GM19043 (cell line): ENCODE measurements at regions not wholly inside any gene's neighbourhood (a gene's known extent, or its start where the extent isn't known, plus 50 kb on each side); places are given as distances from the start of the nearest gene placed in this dataset.

Experiments
- ATAC-seq: cut with Tn5 transposase; IDR thresholded peaks from one replicate; pipeline ENCODE4 v1.9.1; 2021; ENCODE audit warnings: low read depth; ENCODE audit not compliant: unreplicated experiment

DNA sequence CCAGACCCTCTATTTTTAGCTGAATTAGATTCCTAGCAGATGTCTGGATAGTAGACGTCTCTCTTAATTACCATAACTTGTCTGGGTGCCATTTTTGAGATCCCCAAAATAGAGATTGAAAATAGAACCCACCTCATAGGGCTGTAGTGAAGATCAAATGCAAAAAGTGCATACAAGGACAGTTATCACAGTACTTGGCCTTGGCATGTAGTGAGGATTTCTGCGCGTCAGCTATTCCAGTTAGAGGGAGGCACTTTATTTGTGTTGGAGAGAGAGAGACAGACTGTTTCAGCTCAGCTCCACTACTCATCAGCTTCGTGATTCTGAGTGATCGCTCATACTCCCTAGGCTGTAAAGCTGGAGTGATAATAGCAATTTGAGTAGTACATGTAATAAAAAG is 59.6 kb upstream of the CDH13 start:
- no peak for ATAC-seq

DNA sequence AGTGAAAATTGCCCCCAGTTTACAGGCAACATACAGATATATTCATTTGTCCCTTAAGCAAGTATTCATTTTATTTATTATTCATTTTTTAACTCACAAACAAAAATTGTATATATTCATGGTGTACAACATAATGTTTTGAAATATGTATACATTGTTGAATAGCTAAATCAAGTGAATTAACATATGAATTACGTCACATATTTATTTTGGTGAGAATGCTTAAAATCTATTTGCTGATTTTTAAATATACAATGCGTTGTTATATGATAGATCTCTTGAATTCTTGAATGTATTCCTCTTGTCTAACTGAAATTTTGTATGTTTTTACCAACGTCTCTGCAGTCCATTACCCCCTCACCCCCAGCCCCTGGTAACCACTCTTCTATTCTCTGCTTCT is 63.4 kb upstream of the CDH13 start:
- no peak for ATAC-seq

DNA sequence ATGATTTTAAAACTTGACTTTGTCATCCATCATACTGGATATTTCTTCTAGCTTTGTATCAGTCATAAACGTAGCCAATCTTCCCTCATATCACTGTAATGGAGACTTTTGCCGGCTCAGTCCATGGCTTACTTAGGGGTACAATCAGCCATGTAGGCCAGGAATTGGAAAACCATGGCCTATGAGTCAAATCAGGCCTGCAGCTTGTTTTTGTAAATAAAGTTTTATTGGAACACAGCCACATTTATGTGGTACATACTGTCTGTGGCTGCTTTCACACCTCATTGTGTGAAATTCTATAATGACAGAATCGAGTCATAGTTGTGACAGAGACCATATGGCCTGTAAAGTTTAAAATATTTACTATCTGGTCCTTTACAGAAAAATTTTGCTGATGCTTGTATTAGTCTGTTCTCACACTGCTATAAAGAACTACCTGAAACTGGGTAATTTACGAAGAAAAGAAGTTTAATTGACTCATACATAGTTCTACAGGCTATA is 64.5 kb upstream of the CDH13 start:
- ATAC-seq = no peak

DNA sequence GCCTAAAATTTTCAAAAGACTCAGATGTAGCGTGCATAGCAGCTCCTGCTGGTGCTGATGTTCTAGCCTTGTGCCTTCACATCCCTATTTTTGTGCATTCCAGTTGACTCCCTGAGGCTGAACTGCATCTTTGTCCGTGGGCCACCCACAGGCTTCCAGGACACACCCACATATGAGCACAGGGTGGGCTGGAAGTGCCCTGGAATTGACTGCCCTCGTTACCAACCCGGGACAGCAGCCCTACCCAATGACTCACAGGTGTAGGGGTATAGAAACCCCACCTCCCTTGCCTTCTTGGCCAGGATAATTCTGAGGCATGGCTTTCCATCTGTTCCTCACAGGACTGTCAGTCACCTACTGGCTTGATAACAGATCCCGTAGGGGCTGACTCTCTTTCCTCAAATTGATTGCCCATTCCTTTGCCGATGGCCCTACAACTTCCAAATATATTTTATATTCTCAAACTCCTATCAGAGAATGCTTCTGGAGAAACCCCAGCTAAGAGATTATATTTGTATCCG is 65.9 kb upstream of the CDH13 start:
- no peak for ATAC-seq

DNA sequence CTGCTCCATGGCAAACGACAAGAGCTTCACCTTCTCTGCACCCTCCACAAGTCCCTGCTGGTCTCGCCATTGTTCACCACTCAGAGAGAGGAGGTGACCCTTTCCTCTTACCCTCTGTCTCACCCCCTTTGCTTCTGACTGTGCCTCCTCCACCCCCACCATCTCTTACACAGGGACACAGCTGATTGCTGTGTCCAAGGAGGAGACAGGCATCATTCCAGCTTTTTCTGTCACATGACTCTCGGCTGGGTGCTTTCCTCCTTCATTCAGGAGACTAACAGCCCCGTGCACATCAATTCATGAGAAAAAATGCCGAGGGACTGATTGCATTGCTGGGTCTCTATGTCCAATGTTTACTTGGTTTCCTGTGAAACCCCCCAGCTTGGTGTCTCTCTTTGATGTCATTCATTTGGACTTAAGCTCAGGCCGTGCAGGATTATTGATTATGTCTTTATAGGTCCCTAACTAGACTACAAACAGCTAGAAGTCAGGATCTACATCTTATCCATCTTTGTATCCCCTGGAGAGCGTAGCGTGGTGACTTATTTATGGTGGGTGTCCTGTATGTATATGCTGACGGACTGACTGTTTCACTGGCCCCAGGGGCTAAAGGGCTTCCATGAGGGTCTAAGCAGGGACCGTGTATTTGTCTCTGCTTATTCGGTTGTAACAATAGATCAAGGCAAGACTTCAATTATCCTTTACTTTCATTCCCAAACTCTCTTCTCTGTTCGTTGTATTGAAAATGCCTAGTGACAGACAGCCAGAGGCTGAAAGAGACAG is 82.2 kb upstream of the CDH13 start:
- ATAC-seq = no peak

DNA sequence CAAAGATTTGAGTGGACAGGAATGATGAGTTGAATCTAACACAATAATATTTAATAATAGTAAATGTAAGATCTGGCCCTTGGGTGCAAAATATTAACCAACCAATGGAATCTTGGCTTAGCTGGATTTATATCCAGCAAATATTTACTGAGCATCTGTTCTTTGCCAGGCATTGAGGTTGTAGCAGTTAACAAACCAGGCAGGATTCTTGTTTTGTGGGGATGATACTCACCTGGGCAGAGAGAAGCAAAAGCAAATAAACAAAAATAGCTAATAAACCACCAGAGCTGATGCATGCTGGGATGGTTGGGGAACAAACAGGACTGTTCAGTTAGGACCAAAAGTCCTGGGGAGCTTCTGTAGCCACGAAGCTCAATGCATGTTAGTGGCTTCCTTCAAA is 84.1 kb upstream of the CDH13 start:
- ATAC-seq = no peak

DNA sequence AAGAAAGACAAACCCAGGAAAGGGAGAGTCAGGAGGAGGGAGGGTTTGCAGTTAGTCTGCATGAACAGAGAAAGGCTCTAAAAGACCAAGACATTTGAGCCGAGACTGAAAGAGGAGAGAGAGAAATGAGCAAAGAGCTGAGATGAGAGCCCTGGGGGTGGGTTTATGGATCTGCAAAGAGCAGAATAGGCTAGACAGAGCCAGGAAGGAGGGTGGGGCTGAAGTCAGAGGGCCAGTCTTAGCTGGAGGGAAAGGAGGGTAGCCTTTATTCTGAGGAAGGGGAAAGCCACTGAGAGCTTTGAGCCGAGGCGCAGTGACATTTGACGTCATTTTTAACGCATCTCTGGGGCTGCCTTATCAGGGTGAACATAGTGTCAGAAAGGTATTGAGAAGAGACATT is 85.7 kb upstream of the CDH13 start:
- no peak for ATAC-seq

DNA sequence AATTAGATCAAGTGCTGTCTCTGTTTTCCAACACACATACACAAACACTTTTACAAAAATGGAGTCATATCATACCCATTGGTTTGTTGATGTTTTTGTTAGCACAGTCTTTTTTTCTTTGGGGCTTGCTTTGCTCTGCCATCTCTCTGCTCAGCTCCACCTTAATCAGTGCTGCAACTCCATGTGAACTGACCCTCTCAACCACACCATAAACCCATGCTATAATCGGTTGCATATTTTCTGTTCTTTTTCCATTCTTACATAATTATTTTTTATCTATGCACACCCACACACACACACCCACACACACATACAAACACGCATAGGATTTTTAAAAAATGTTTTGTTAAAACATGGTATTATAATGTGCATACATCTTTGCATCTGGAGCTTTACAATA is 91.0 kb upstream of the CDH13 start:
- no peak for ATAC-seq

DNA sequence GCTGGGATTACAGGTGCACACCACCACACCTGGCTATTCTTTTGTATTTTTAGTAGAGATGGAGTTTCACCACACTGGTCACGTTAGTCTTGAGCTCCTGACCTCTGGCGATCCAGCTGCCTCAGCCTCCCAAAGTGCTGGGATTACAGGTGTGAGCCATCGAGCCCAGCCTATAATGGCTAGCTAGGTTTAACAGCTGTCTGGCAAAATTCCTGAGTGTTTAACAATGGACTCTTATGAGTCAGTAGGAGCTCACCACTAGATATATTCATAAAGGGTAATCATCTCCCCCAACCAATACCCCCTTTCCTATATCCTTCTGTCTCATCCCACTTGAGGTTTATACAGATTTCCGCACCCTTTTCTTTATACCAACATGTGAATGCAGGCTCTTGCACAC is 91.5 kb upstream of the CDH13 start:
- no peak for ATAC-seq

DNA sequence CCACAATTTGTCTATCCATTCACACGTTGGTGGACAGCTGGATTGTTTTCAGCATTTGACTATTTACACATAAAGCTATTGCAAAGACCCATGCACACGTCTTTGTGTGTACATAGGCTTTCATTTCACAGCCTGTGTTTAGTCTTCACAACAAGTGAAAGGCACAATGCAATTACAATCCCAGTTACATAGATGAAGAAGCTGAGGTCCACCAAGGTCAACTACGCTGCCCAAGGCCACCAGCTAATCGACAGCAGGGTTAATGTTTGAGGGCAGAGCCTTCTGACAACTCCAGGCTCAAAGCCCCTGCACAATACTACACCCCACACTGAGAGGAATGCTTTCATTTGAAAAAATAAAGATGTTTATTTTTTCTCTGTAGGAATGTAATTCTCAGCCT is 93.6 kb upstream of the CDH13 start:
- no peak for ATAC-seq

DNA sequence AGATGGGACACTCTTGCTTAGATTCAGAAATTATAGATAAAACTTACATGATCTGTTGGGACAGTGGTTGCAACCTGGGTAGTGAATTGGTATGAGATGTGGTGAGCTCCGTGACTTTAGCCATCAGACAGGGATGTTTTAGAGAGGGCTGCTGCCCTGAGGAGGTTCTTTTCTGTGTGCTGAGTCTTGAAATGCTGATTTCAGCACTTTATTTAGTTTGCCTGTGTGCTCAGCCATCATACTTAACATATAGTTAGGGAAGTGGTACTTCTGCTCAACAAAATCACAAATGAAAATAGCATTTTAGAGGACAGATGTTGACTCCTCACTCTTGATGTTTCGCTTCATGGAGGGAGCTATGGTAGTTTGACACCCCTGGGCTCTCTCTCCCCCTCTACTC is 95.9 kb upstream of the CDH13 start:
- ATAC-seq = no peak

DNA sequence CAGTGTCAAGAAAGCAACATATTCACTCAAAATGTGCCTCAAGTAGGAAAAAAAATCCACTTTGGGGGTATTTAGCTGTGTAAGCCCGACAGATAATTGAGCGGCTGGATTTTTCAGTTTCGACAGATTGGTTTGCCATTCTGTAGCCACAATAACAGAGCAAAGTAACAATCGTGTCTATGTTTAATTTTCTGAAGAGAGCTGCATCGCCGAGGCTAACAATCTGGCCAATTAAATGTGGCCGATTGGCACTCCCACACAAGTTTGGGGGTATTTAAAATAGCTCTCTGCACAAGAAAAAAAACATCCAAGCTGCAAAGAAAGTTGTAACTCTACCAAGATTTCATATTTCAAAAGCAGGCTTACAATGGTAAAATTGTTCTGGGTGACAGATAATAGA is 99.7 kb upstream of the CDH13 start:
- no peak for ATAC-seq

DNA sequence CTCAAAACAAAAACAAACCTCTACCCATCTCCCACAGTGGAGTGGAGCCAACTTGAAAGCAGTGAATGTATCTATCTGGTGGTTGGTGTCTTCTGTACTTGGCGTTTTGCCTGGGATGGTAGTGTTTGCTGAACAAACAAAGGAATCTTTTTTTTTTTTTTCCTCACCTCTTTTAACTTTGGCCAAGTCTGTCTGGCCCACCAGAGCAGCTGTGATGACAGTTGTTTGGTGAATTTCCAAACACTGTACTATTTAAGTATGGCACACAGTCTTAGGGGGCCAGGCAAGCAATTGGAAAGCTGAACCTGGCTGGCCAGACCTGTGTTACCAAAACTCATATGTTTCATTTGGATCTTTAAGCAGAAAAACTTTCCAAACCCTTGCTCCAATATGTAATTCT is 101.8 kb upstream of the CDH13 start:
- no peak for ATAC-seq

DNA sequence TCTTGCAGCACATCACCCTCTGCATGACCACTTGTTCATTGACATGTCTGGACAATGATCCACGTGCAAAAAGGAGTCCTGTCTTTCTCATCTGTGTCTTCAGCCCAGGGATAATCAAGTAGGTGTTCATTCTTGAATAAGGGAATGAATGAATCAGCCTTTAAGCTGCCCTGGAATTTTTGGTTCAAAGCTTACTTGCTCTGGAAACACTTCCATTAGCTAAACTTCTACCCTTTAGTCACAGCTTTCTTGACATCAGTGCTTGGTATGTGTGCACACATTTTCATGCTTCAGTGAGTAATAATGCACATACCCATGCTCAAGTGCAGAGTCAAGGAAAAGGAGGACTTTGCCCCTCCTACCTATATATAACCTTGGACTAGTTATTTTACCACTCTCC is 103.0 kb upstream of the CDH13 start:
- no peak for ATAC-seq

DNA sequence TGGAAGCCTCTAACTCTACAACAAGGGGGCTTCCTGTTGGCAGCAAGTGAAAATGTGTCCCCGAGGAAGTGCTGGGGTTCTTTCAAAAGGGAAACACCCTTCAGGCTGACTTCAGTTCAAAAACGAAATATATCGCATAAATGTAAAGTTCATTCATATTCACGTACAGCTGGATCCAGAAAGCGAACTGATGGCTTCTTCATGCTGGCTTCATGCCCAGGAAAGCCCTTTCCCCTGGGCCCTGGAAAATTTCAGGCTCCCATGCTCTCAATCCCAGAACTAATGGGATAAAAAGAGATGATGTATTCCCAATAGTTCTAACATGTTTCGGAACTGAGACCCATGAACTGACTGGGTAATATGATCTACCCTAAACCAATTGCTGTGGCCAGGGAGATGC is 104.7 kb upstream of the CDH13 start:
- ATAC-seq = no peak

DNA sequence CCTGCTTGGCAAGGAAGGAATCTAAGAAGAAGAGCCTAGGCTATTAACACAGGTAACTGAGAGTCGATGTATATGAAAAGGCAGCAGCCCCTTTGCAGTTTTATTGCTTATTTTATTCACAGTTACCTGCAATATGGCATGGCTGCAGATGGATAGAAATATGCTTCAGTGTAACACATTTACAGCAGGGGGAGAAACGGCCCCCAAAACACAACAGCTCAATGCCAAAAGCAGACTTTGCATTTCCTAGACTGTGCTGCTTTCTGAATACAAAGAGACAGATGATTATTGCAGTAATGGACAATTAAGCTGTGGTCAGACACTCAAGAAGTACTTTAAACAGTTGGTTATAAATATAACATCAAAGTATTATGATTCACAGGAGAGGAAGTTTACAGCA is 108.0 kb upstream of the CDH13 start:
- no peak for ATAC-seq

DNA sequence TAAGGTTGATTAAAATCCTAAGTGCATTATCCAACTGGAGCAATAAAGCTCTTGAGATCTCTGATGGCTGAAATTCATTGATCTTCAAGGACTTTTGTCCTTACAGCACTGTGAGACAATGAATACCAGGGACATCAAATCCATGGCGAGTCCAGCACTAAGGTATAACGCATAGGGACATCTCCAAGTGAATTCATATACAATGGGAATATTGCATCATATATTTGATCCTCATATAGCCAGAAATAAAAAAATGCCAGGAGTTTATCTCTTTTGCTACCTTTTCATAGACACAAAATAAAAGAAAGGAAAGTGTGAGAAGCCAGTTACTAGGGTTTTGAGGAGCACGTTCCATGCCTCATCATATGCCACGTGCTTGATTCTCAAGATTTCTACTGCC is 112.5 kb upstream of the CDH13 start:
- ATAC-seq = no peak

DNA sequence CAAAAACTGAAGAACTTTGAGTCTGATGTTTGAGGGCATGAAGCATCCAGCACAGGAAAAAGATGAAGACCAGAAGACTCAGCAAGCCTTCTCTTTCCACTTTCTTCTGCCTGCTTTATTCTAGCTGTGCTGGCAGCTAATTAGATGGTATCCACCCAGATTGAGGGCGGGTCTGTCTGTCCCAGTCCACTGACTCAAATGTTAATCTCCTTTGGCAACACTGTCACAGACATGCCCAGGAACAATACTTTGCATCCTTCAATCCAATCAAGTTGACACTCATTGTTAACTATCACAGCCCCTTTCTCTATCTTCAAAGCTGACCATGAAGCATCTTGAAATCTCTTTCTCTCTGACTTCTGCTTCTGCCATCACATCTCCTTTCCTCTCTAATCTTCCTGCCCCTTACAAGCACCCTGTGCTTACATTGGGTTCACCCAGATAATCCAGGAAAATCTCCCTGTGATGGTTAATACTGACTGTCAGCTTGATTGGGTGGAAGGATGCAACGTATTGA is 115.9 kb upstream of the CDH13 start:
- ATAC-seq = no peak

DNA sequence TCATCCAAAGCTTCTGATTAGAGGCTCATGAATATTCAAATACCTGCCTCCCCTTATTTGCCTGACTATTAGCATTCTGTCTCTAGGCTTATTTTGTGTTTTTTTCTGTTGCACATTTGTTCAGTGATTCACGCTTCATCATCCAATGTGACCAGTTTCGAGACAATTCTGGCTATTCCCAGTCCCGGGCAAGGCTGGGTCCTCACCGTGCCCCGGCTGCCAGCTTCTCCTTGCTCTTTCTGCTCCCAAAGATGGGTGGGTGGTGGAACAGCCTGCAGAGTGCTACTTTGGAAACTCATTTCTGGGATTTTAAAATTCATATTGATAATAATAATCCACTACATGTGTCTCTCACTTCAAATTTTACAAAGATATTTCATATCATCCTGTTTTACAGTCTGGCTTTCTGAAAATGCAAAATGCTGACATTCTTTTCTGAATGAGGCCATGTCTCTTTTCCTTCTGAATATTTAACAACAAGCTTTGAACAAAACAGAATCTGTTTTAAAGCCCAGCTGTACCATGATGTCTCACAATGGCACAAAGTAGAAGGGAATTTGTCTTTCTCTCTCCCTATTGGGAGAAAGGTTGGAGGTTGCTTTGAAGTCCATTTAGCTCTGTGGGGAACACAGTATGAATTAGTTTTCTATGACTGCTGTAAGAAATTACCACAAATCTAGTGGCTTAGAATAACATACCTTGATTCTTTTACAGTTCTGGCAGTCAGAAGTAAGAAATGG is 116.9 kb upstream of the CDH13 start:
- no peak for ATAC-seq

DNA sequence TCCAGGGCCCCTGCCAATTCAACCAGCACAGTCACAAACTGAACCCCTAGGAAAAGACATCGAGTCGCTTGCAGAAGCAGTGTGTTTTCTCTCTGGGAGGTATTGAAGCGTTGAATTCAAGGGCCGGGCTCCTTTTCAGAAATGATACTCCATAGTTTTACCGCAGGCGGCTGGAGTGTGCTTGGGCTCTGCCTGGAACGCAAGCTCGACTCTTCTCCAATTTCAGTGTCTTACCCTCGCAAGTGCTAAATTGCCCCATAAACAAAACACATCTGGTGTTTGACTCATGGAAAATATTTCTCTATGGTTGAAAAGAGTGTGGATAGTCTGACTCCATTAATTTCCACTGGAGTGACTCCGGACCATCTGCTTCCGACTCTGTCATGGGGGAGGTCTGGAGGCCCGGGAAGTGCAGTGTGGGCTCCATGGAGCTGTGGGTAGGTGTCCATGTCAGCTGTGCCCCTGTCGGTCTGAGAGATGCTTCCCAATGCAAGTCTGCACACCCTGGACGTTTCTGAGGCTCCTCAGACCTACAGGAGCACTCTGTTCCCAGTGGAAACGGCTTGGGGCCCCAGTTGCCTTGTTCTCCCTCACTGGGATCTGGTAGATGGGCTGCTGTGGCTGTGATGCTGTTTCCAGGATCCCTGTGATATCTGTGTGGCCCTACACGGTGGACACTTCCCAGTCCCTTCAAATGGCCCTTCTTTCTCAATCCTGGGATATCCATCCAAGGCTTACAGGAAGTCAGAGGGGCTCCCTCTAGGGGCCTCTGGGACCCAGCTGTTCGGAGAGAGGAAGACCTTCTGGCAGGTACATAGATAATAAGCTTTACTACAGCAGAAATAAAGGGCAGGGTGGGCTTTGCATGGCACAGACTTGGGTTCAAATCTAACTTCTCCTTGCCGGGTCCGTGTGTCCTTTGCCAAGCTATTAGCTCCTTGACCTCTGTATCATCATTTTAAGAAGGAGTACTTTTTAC is 119.8 kb upstream of the CDH13 start:
- ATAC-seq = no peak

DNA sequence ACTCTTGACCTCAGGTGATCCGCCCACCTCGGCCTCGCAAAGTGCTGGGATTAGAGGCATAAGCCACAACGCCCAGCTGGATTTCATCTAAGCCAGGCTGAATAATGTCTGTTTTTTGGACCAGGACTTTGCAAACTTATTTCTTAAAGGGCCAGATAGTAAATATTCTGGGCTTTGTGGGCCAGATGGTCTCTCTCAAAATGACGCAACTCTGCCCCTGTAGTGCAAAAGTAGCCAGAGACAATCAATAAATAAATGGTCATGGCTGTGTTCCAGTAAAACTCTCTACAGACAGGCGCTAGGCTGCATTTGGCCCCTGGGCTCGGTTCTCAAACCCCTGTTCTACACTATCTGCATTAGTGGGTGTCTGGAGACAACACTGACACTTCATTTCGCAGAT is 121.9 kb upstream of the CDH13 start:
- no peak for ATAC-seq
